ENCODE measurements at regions not wholly inside any gene's neighbourhood (a gene's known extent, or its start where the extent isn't known, plus 50 kb on each side); places are given as distances from the start of the nearest gene placed in this dataset.
A peak's percentile ranks its signal among the peaks of the same experiment; 100 is the strongest.

DNA sequence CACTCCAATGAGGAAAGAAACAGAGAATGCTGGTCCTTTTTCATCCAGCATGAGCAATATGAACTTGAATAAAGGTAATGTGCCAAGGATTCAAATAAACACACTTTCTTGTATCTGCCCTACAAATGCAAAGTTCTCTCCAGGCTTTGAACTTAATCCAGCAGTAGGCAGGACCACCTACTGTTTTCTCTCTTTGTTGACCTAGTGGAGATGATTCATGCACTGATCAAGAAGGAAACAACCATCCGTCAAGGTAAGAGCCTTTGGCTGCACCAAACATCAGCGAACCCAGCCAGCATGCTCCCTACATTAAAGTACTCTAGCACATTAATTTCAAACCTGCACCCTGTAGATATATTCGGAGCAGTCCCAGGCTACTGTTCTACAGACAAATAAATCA is 489.3 kb downstream of the GALC start:
- DNase-seq, result no peak

DNA sequence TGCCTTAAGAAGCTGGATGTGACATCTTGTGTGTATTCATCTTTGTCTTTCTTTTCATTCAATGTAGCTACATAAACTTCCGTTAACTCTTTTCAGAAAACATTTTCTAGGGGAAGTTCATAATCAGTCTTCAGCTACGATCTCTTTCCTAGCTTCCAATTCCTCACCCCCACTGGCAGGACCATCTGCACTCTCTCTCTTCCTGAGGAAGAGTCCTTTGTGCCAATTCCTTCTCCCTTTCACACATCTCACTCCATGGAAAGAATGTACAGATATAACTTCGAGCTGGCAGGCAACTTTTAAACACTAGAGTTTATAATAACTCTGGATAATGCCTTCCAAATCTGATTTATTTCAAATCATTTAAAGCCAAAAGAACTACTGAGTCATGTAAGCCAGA is 495.7 kb downstream of the GALC start:
- DNase-seq, result no peak

GRCh38 chr14:87494010-87494409 is 499.0 kb downstream of the GALC start:
- no peak for DNase-seq

- DNase-seq, result no peak
Observed at GRCh38 chr14:87492561-87492960, 500.4 kb downstream of the GALC start.

DNA sequence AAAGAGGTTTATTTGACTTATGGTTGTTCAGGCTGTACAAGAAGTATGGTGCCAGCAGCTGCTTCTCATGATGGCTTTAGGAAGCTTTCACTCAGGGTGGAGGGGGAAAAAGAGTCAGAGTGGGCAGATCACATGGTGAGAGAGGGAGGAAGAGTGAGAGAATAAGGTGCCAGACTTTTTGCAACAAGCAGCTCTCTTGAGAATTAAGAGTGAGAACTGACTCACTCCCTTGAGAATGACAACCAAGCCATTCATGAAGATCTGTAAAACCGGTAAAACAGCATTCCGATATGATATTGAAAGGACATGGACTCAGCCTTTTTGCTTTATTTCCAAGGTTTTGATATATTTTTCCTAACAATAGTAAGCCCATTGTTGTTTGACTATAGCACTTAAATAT is 501.2 kb downstream of the GALC start:
- no peak for DNase-seq

DNA sequence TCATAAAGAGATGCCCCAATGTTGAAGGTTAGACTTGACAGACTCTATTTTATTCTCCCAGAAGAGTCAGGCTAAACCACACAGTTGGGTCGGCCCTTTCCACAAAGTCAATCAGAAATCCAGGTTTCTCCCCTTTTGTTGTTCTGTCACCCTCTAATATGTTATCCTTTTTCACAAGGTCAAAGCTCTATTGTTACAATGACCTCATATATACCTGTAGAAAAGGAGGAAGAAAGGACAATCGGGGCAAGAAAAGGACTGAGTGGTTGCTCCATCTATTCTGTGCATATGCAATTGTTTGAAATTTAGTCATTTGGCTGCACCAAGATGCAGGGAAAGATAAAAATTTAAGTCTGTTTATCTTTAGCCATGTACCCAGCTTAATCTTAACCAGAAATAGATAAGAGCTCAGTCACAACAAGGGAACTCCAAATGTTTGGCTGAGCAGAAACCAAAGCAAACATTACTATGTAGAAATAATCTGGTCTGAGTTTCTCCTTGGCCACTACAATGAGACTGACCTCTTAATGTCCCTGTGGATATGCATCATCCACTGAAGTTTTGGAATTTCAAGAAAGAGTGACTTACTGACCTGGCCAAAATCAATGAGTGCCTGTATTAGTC is 503.7 kb downstream of the GALC start:
- no peak for DNase-seq

DNA sequence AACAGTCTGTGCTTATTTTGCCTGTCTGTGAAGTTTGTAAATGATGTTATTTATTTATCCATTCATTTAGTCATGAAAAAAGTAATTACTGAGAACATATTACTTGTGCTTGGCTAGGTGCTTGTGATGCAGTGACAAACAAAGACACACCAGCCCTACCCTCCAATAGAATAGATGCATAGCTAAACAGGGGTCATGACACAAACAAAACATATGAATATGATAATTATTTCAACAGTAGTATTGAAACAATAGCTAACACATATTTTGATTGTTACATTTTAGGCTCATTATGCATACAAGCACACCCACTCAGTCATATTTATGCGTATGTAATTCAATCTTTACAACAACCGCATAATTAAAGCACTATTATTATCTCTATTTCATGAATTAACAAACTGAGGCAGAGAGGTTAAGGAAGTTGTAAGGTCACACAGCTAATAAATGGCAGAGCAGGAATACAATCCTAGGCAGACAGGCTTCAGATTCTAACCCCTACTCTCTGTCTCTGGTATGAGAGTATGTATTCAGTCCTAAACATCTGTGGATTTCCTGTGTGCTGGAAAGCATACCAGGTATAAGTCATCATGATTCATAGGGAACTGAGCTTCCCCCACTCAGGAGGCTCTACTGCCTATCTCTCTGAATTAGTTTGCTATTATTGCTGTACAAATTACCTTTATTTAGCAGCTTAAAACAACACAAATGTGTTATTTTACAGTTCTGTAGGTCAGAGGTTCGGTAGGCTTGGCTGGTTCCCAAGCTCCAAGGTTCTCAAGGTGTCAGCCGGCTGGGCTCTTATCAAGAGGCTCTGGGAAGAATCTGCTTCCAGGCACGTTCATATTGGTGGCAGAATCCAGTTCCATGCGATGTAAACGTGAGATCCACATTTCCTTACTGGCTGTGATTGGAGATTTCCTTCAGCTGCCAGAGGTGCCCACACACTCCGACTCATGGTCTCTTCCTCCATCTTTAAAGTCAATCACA is 509.4 kb downstream of the GALC start:
- DNase-seq, result no peak

- DNase-seq, result no peak
Observed at GRCh38 chr14:87468531-87468930, 524.5 kb downstream of the GALC start.

DNA sequence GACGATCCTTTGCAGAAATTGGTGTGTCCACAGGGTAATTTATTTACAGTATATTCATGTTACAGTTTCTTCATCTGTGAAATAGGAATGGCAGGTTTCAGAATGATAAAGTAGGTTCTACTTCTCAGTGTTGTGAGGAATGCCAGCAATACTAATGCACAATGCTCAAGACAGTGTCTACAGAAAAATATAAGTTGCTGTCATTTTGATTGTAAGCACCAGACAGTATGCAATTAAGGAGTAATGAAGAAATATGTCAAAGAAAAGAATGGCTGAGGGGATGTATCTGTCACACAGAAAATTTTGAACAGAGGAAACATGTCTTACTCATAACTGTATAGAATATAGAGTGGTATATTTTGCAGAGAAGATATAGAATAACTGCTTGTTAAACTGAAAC is 525.4 kb downstream of the GALC start:
- no peak for DNase-seq

DNA sequence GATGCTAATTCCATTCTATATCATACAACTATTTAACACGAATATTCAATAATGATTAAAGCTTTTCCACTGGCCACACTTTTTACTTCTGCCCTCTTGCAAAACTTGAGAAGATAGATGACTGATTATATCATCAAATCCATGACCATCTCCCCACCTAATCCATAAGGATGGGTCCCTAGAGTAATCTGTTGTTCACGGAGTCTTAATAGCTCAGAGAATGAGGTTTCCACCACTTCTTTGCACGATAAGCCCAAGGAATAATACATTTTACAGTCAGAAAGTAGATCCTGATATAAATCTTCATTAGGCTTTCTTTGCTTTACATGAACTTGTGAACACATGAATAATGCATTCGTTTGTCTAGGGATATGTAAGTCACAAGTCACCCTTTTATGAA is 527.2 kb downstream of the GALC start:
- no peak for DNase-seq

DNA sequence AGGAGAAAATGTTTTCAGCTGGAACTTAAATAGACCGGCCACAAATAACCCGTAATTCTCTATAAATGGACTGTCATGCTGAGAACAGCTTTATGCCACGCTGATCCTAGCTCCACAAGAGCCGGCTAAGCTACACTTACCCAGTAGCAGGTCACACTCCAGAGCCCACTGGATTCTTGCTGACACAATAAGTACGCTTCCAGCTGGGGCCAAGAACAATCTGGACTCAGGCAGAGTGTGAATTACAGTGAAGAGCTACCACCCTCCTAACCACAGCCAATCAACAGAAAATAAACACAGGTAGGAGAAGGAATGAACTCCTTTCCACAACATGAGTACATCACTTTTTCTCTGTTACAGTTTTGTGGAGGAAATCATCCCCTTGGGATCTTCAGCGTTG is 531.3 kb downstream of the GALC start:
- peak; percentile 14 for DNase-seq

GRCh38 chr14:87457720-87458119 is 535.3 kb downstream of the GALC start:
- DNase-seq, result no peak

GRCh38 chr14:87450193-87450592 is 542.8 kb downstream of the GALC start:
- no peak for DNase-seq

- DNase-seq, result no peak
Observed at GRCh38 chr14:87449016-87449415, 544.0 kb downstream of the GALC start.

GRCh38 chr14:87443787-87444186 is 549.2 kb downstream of the GALC start:
- DNase-seq, result no peak

GRCh38 chr14:87443039-87443438 is 549.9 kb downstream of the GALC start:
- no peak for DNase-seq

DNA sequence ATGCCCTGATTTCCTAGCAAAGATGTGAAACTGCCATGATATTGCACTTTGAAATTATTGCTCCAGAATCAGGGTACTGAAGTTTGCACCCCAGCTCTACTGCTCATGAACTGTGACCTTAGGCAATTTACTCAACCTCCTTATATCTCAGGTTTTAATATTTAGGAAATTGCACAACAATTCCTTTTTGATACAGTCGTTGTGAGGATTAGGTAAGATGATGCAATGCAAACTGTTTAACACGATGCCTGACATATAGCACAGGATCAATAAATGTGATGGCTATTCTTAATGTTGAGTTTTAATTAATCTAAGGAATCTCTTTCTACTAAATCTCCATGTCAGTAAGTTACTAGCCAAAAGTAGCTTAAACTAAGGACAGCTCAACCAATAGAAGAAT is 555.8 kb downstream of the GALC start:
- DNase-seq, result no peak

- DNase-seq, result peak; percentile 65
Observed at GRCh38 chr14:87434680-87435079, 558.3 kb downstream of the GALC start.

- peak; percentile 27 for DNase-seq
Observed at GRCh38 chr14:87434011-87434410, 559.0 kb downstream of the GALC start.

DNA sequence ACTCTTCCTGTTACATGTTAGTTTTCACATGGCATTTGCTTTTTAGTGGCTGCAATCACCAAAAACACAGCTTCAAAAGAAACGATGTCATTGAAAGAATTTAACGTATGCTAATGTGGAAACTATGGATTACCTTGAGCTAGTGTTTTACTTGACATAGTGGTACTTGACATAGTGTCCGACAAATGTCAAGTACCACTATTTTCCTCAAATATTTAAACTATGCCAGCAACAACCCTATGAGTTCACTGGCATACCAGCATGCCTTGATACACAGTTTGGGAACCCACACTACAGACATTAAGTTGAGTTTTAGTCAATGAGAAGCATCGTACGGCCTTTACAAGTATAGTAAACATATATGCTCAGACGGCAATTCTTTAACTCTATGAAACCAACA is 560.3 kb downstream of the GALC start:
- no peak for DNase-seq

DNA sequence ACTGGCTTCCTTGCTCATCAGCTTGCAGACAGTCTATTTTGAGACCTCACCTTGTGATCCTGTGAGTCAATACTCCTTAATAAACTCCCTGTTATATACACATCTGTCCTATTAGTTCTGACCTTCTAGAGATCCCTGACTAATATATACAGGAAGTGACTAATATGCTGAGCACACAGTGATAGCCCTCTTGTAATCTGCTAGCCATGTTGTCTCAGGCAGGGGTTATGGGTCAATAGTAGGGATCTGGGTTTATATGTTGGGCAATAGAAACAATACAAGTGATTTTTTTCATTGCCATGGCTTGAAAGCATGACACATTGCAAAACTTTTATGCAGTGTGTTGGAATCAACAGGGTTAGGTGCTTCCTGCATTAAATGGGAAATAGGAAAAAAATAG is 562.2 kb downstream of the GALC start:
- peak; percentile 0 for DNase-seq

DNA sequence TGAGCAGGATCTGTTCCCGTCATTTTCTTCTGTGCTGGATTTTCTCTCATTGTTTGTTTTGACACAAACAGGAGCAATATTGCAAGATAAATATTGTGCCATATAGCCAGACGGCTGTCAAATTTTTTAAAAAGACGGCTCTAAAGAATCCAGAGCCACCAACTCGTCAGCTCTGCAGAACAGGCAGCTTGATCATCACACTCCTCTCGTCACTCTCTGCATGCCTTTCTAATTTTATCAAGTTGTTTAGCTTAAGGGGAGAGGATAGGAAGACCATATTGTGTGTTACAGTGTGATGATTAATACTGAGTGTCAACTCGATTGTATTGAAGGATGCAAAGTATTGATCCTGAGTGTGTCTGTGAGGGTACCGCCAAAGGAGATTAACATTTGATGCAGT is 562.8 kb downstream of the GALC start:
- DNase-seq, result no peak

DNA sequence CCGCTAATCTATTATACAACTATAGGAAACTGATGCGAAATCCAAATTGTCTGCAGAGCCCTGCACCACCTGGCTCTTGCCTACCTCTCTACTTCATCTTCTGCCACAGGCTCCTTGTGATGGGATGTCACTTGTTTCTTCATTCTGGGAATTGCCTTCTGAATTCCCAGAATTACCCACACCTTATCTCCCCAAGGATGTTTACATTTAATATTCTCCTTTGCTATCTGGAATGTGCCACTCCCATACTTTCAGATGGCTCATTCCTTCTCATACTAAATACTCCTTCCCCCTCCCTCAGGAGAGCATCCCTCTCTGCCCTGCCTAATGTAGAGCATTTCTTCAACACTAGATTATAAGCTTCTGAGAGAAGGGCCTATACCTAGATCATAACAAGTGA is 573.1 kb downstream of the GALC start:
- no peak for DNase-seq

GRCh38 chr14:87411370-87411769 is 581.6 kb downstream of the GALC start:
- no peak for DNase-seq

DNA sequence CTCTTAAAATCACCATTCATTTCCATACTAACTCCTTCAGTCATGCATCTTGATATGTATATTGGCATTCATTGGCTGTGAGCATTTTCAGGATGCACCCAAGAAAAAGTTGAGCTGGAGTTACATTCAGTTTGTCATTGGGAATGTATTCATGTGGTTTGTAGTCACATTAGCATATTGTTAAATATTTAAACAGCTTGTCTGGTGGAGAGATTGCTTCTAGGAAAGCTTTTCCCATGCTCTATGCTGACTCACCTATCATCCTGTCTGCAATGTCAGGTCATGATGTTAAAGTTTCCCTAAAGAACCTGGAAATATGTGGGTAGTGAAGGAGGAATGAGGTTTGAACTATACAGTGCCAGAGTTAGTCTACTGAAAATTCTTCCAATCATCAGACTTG is 583.6 kb downstream of the GALC start:
- DNase-seq, result no peak

All from NCI-H146 (cell line).